ENCODE measurements at regions not wholly inside any gene's neighbourhood (a gene's known extent, or its start where the extent isn't known, plus 50 kb on each side); places are given as distances from the start of the nearest gene placed in this dataset.

DNA sequence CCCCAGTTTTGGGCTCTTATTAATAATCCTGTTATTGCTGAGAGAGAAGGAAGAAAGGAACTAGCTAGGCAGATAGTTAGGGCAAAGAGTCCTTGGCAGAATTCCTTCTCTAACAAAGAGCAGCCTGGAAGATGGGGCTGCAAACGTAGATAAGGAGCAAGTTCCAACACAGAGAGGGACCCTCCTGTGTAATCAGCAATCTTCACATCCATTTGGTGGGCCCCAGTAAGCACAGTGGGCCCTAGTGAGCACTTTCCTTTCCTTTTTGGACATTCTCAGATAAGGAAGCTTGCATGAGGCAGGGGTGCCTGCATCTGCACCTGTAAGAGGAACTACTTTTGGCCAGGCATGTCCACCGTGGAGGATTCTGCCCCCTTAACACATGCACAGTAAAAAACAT lies 119.6 kb upstream of the SGO1 start:
- DNase-seq (no peak), ATAC-seq (ENCODE audit: poor library complexity) (no peak)
- no peaks in the 10 kb centered on the region for H3K27me3 Mint-ChIP-seq
- TF ChIP-seq, protein P1, sequence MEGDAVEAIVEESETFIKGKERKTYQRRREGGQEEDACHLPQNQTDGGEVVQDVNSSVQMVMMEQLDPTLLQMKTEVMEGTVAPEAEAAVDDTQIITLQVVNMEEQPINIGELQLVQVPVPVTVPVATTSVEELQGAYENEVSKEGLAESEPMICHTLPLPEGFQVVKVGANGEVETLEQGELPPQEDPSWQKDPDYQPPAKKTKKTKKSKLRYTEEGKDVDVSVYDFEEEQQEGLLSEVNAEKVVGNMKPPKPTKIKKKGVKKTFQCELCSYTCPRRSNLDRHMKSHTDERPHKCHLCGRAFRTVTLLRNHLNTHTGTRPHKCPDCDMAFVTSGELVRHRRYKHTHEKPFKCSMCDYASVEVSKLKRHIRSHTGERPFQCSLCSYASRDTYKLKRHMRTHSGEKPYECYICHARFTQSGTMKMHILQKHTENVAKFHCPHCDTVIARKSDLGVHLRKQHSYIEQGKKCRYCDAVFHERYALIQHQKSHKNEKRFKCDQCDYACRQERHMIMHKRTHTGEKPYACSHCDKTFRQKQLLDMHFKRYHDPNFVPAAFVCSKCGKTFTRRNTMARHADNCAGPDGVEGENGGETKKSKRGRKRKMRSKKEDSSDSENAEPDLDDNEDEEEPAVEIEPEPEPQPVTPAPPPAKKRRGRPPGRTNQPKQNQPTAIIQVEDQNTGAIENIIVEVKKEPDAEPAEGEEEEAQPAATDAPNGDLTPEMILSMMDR (IDR thresholded peaks at IDR 0.05), result no peak
- no peaks in the 10 kb centered on the region for H3K27me3 ChIP-seq (ENCODE audit: control insufficient read depth in 1 of 2, insufficient read depth in 2 of 2, low read length in 2 of 2)
- H3K9me3 ChIP-seq (ENCODE audit: control insufficient read depth in 1 of 2, insufficient read depth in 1 of 2, low read length in 2 of 2), result no peaks in the 10 kb centered on the region
- H3K4me3 Mint-ChIP-seq, result no peak overlapping the region
- no peaks in the 10 kb centered on the region for H3K9me3 Mint-ChIP-seq
- H3K4me3 ChIP-seq (ENCODE audit: low read length), result no peak overlapping the region
- no peaks in the 10 kb centered on the region for H3K4me1 Mint-ChIP-seq (ENCODE audit: low read depth)
- intact Hi-C loops (cut with DNase I, micrococcal nuclease), result no loop called here
- POLR2A ChIA-PET, result no interaction called here
- CTCF ChIA-PET, result no interaction called here
- no peak overlapping the region for H3K27ac Mint-ChIP-seq
- no peaks in the 10 kb centered on the region for H3K36me3 Mint-ChIP-seq (ENCODE audit: low read depth)
- H3K4me1 ChIP-seq (ENCODE audit: insufficient read depth, low read length), result no peaks in the 10 kb centered on the region
- H3K27ac ChIP-seq (ENCODE audit: low read depth in 1 of 2, low read length in 2 of 2), result no peak overlapping the region
- H3K36me3 ChIP-seq (ENCODE audit: insufficient read depth, low read length), result no peaks in the 10 kb centered on the region

DNA sequence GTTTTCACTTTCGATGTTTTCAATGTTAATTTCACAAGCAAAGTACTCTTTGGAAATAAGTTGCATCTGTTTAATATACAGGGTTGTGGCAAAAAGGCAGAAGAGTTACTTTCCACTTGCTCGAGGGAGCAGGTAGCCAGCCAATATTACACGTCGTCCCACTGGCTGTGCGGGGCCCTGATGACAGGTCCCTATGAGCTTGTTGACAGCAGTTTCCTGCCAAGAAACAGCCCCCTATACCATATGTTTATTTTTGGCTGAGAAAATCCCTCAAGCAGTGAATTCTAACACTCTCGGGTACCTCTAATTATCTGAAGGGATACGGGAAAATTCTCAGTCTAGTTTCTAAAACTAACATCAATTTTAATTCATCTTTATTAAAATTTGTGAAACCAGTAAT lies 116.8 kb upstream of the SGO1 start:
- TF ChIP-seq, protein P1 (IDR thresholded peaks at IDR 0.05), result no peak
- Histone ChIP-seq H3K9me3 (ENCODE audit: control insufficient read depth in 1 of 2, insufficient read depth in 1 of 2, low read length in 2 of 2) (no peaks in the 10 kb centered on the region), H3K27ac (ENCODE audit: low read depth in 1 of 2, low read length in 2 of 2) (no peak overlapping the region), H3K4me3 (ENCODE audit: low read length) (no peak overlapping the region), H3K27me3 (ENCODE audit: control insufficient read depth in 1 of 2, insufficient read depth in 2 of 2, low read length in 2 of 2) (no peaks in the 10 kb centered on the region), H3K36me3 (ENCODE audit: insufficient read depth, low read length) (no peaks in the 10 kb centered on the region), H3K4me1 (ENCODE audit: insufficient read depth, low read length) (no peaks in the 10 kb centered on the region)
- ATAC-seq (ENCODE audit: poor library complexity) (no peak), DNase-seq (no peak)
- ChIA-PET POLR2A (no interaction called here), CTCF (no interaction called here)
- Mint-ChIP-seq H3K27me3 (no peaks in the 10 kb centered on the region), H3K27ac (no peak overlapping the region), H3K9me3 (no peaks in the 10 kb centered on the region), H3K4me3 (no peak overlapping the region), H3K36me3 (ENCODE audit: low read depth) (peaks cover 4% of the 10 kb centered on the region), H3K4me1 (ENCODE audit: low read depth) (no peaks in the 10 kb centered on the region)
- intact Hi-C loops (cut with DNase I, micrococcal nuclease), result no loop called here

DNA sequence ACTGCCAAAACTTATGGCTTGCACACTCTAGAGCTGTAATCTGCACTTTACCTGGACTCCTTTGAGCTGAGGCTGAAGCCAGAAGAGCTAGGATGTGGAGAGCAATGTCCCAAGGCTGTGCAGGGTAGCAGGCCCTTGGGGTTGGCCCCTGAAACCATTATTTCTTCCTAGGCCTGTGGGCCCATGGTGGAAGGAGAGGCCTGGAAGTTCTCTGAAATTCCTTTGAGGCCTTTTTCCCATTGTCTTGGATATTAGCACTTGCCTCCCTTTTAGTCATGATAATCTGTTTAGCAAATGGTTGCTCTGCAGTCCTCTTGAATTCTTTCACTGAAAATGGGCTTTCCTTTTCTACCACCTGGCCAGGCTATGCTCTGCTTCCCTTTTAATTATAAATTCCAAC lies 102.0 kb upstream of the SGO1 start:
- Mint-ChIP-seq H3K9me3 (peaks cover 23% of the 10 kb centered on the region), H3K36me3 (ENCODE audit: low read depth) (peaks cover 44% of the 10 kb centered on the region), H3K4me3 (no peak overlapping the region), H3K27me3 (no peaks in the 10 kb centered on the region), H3K4me1 (ENCODE audit: low read depth) (no peaks in the 10 kb centered on the region), H3K27ac (no peak overlapping the region)
- DNase-seq (no peak), ATAC-seq (ENCODE audit: poor library complexity) (no peak)
- Histone ChIP-seq H3K27ac (ENCODE audit: low read depth in 1 of 2, low read length in 2 of 2) (no peak overlapping the region), H3K27me3 (ENCODE audit: control insufficient read depth in 1 of 2, insufficient read depth in 2 of 2, low read length in 2 of 2) (no peaks in the 10 kb centered on the region), H3K36me3 (ENCODE audit: insufficient read depth, low read length) (no peaks in the 10 kb centered on the region), H3K9me3 (ENCODE audit: control insufficient read depth in 1 of 2, insufficient read depth in 1 of 2, low read length in 2 of 2) (peaks cover 9 to 10% of the 10 kb centered on the region in 2 experiments), H3K4me3 (ENCODE audit: low read length) (no peak overlapping the region), H3K4me1 (ENCODE audit: insufficient read depth, low read length) (no peaks in the 10 kb centered on the region)
- intact Hi-C loops (cut with DNase I, micrococcal nuclease), result no loop called here
- ChIA-PET CTCF (no interaction called here), POLR2A (no interaction called here)
- TF ChIP-seq, protein P1 (IDR thresholded peaks at IDR 0.05), result no peak
